HG03520 (cell line): ENCODE measurements at regions not wholly inside any gene's neighbourhood (a gene's known extent, or its start where the extent isn't known, plus 50 kb on each side); places are given as distances from the start of the nearest gene placed in this dataset.
"Not testable (repeated sequence)": the region's sequence is repeated elsewhere in the genome, so short reads cannot be mapped to it uniquely, and the experiment has no call there.

Experiments used
- ATAC-seq: cut with Tn5 transposase; IDR thresholded peaks from one replicate; pipeline ENCODE4 v1.9.1; 2021; ENCODE audit warnings: mild to moderate bottlenecking, moderate library complexity; ENCODE audit not compliant: unreplicated experiment

DNA sequence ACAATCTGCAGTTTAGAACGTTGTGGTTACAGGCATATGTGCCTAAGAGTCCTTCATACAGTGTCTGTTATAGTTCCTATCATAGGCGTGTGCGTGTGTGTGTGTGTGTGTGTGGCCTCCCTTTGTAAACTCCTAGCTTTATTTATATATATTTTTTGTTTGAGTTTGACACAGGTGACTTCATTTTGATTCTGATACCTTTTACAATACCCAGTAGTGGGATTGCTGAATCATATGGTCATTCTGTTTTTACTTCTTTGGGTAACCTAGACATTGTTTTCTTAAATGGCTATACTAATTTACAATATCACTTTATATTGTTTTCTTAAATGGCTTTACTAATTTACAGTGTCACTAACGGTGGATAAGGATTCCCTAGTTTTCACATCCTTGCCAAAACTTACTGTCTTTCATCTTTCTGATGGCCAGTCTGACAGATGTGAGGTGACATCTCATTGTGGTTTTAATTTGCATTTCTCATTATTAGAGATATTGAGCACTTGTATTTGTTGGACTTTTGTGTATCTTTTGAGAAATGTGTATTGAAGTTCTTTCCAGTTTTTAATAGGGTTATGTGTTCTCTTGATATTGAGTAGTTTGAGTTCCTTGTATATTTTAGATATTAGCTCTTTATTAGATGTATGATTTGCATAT, 211.1 kb upstream of the NUDT6 start:
- peak; percentile 75 for ATAC-seq

- no peak for ATAC-seq
Observed at GRCh38 chr4:123144616-123145015, 222.2 kb upstream of the NUDT6 start.

- ATAC-seq, result no peak
Observed at GRCh38 chr4:123158576-123158975, 236.2 kb upstream of the NUDT6 start.

DNA sequence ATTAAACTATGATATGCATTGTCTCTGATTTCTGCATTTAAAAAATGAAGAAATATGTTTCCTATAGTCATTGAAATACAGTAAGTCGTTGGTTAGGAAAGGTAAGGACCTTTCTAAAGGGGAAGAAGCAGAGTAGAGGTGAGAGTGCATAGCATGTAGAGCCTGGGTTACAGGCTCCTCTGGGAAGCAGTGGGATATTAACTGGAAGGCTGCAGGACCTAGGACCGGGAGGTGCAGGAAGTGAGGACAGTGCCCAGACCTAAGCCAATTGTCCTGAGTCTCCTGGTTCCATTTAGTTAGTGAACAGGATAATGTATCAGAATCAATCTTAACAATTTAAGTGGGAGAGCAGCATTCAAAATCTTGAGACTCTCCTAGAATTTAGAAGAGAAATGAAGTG, 237.1 kb upstream of the NUDT6 start:
- ATAC-seq, result no peak

- ATAC-seq, result no peak
Observed at GRCh38 chr4:123162859-123163258, 233.7 kb upstream of the SPRY1 start.

- no peak for ATAC-seq
Observed at GRCh38 chr4:123163501-123163900, 233.1 kb upstream of the SPRY1 start.

DNA sequence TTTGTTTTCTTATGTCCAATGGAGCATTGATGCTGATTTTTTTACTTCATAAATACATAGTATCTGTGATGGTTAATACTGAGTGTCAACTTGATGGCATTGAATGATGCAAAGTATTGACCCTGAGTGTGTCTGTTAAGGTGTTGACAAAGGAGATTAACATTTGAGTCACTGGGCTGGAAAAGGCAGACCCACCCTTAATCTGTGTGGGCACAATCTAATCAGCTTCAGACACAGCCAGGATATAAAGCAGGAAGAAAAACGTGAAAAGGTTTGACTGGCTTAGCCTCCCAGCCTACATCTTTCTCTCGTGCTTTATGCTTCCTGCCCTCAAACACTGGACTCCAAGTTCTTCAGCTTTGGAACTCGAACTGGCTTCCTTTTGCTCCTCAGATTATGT, 230.6 kb upstream of the SPRY1 start:
- ATAC-seq, result no peak

GRCh38 chr4:123167931-123168330, 228.7 kb upstream of the SPRY1 start:
- no peak for ATAC-seq

DNA sequence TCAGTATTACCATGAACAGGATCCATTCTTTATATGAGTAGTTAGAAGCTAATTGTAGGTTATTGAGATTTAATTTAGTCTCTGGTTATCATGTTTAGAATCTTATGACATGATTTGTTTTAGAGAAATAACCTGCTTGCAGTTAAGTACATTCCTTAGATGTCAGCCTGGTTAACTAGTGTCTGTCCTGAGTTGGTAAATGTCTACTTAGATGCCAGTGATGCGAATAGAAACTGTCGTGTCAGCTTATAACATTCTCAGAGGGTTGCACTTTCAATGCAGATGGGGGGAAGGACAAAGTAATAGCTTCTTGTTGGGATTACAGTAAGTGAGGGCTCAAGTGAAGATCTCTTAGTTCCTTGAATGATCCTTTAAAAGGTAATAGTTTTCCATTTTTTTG, 227.8 kb upstream of the SPRY1 start:
- no peak for ATAC-seq

GRCh38 chr4:123170843-123171242, 225.8 kb upstream of the SPRY1 start:
- ATAC-seq, result no peak

DNA sequence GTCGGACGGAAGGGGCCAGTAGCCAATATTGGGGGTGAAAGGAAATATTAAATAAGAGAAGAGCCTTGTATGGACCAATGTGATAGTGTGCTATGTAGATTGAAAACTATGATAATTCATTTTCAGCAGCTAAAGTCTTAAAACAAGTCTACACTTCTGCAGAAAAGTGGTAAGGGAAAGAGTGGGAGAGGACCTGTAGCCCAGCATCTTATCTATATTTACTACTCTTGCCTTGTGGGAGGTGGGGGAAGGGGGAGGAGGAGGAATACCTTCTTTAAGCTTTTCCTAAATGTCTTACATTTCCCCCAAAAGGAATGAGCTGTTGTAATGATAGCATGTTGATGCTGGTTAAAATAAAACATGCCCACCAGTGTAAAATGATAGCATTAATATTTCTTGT, 220.0 kb upstream of the SPRY1 start:
- no peak for ATAC-seq

DNA sequence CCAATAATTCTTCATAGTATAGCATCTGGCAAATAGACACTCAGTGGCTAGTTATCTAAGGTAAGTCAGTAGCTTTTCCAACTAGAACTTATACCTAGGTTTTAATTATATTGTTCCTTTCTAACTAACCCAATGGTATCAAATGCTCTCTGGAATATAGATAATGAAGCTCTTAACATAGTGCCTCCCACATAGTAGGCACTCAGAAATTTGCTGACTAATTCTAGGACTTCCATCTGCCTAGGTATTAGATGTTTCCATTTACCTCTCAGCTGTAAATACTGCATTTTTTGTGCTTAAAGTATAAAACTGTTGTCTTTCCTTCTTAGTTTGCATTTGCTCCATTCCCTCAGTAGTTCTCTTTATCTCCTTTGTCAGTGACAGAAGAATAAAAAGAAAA, 214.3 kb upstream of the SPRY1 start:
- ATAC-seq, result no peak

GRCh38 chr4:123183308-123183707, 213.3 kb upstream of the SPRY1 start:
- no peak for ATAC-seq

- not testable (repeated sequence) for ATAC-seq
Observed at GRCh38 chr4:123183754-123184153, 212.8 kb upstream of the SPRY1 start.

- no peak for ATAC-seq
Observed at GRCh38 chr4:123186731-123187130, 209.9 kb upstream of the SPRY1 start.

DNA sequence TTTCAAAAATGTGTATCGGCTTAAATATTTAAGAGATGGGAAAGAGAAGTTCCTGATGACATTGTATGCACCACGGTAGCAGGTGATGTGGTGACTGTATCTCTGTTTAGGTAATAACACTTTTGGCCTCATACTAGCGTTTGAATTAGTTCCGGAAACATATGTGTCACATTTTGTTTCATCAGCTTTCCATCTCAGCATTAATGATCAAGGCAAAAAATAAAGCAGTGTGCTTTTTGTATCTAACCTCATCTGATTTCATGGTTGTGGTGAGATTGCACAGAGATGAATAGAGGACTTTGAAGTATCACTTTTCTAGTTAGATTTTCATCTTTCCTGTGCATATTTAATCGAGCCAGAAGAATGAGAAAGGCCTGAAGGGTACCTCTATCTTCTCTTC, 206.4 kb upstream of the SPRY1 start:
- ATAC-seq, result no peak

GRCh38 chr4:123191728-123192127, 204.9 kb upstream of the SPRY1 start:
- ATAC-seq, result no peak

- ATAC-seq, result no peak
Observed at GRCh38 chr4:123193802-123194367, 202.7 kb upstream of the SPRY1 start.

GRCh38 chr4:123198706-123199105, 197.9 kb upstream of the SPRY1 start:
- no peak for ATAC-seq

GRCh38 chr4:123200051-123200940, 196.3 kb upstream of the SPRY1 start:
- no peak for ATAC-seq

GRCh38 chr4:123204737-123205136, 191.9 kb upstream of the SPRY1 start:
- no peak for ATAC-seq

- no peak for ATAC-seq
Observed at GRCh38 chr4:123206016-123206415, 190.6 kb upstream of the SPRY1 start.
